ENCODE measurements at regions not wholly inside any gene's neighbourhood (a gene's known extent, or its start where the extent isn't known, plus 50 kb on each side); places are given as distances from the start of the nearest gene placed in this dataset.

- Mint-ChIP-seq H3K9me3 (no peaks in the 10 kb centered on the region), H3K36me3 (ENCODE audit: low read depth) (no peaks in the 10 kb centered on the region), H3K27ac (no peak overlapping the region), H3K4me1 (ENCODE audit: low read depth) (no peaks in the 10 kb centered on the region), H3K27me3 (no peaks in the 10 kb centered on the region), H3K4me3 (no peak overlapping the region)
- no peak overlapping the region for H3K27ac ChIP-seq (ENCODE audit: low read depth in 1 of 2, low read length in 2 of 2)
- ChIA-PET POLR2A (no interaction called here), CTCF (no interaction called here)
- no peak for DNase-seq
- H3K4me1 ChIP-seq (ENCODE audit: insufficient read depth, low read length) = no peaks in the 10 kb centered on the region
- H3K27me3 ChIP-seq (ENCODE audit: control insufficient read depth in 1 of 2, insufficient read depth in 2 of 2, low read length in 2 of 2) = no peaks in the 10 kb centered on the region
- no peak for ATAC-seq (ENCODE audit: poor library complexity)
- H3K9me3 ChIP-seq (ENCODE audit: control insufficient read depth in 1 of 2, insufficient read depth in 1 of 2, low read length in 2 of 2) = no peaks in the 10 kb centered on the region
- intact Hi-C loops (cut with DNase I, micrococcal nuclease) = no loop called here
- no peaks in the 10 kb centered on the region for H3K36me3 ChIP-seq (ENCODE audit: insufficient read depth, low read length)
- H3K4me3 ChIP-seq (ENCODE audit: low read length) = no peak overlapping the region
- TF ChIP-seq CTCF (IDR thresholded peaks at IDR 0.05) = no peak
These were observed 797.6 kb upstream of the POT1 start for GRCh38 chr7:125727215-125727614.

- no peaks in the 10 kb centered on the region for H3K36me3 ChIP-seq (ENCODE audit: insufficient read depth, low read length)
- H3K27me3 ChIP-seq (ENCODE audit: control insufficient read depth in 1 of 2, insufficient read depth in 2 of 2, low read length in 2 of 2) = no peaks in the 10 kb centered on the region
- H3K27me3 Mint-ChIP-seq = no peaks in the 10 kb centered on the region
- no peaks in the 10 kb centered on the region for H3K9me3 ChIP-seq (ENCODE audit: control insufficient read depth in 1 of 2, insufficient read depth in 1 of 2, low read length in 2 of 2)
- no peak for ATAC-seq (ENCODE audit: poor library complexity)
- no peaks in the 10 kb centered on the region for H3K36me3 Mint-ChIP-seq (ENCODE audit: low read depth)
- H3K4me3 Mint-ChIP-seq = no peak overlapping the region
- no peak for DNase-seq
- no peak overlapping the region for H3K27ac ChIP-seq (ENCODE audit: low read depth in 1 of 2, low read length in 2 of 2)
- ChIA-PET CTCF (no interaction called here), POLR2A (no interaction called here)
- no peaks in the 10 kb centered on the region for H3K4me1 ChIP-seq (ENCODE audit: insufficient read depth, low read length)
- no peak overlapping the region for H3K4me3 ChIP-seq (ENCODE audit: low read length)
- no peak for TF ChIP-seq CTCF (IDR thresholded peaks at IDR 0.05)
- intact Hi-C loops (cut with DNase I, micrococcal nuclease) = no loop called here
- no peak overlapping the region for H3K27ac Mint-ChIP-seq
- no peaks in the 10 kb centered on the region for H3K4me1 Mint-ChIP-seq (ENCODE audit: low read depth)
- H3K9me3 Mint-ChIP-seq = peaks cover 2% of the 10 kb centered on the region
These were observed 766.0 kb upstream of the POT1 start for GRCh38 chr7:125695626-125696025.

GRCh38 chr7:125683156-125683555 is 753.5 kb upstream of the POT1 start:
- Histone ChIP-seq H3K9me3 (ENCODE audit: control insufficient read depth in 1 of 2, insufficient read depth in 1 of 2, low read length in 2 of 2) (no peaks in the 10 kb centered on the region), H3K27me3 (ENCODE audit: control insufficient read depth in 1 of 2, insufficient read depth in 2 of 2, low read length in 2 of 2) (no peaks in the 10 kb centered on the region), H3K27ac (ENCODE audit: low read depth in 1 of 2, low read length in 2 of 2) (no peak overlapping the region), H3K4me1 (ENCODE audit: insufficient read depth, low read length) (no peaks in the 10 kb centered on the region), H3K36me3 (ENCODE audit: insufficient read depth, low read length) (no peaks in the 10 kb centered on the region), H3K4me3 (ENCODE audit: low read length) (no peak overlapping the region)
- intact Hi-C loops (cut with DNase I, micrococcal nuclease) = no loop called here
- peaks cover 4% of the 10 kb centered on the region for H3K9me3 Mint-ChIP-seq
- no peak for TF ChIP-seq CTCF (IDR thresholded peaks at IDR 0.05)
- no peaks in the 10 kb centered on the region for H3K36me3 Mint-ChIP-seq (ENCODE audit: low read depth)
- no peak for DNase-seq
- no peak for ATAC-seq (ENCODE audit: poor library complexity)
- no peaks in the 10 kb centered on the region for H3K27me3 Mint-ChIP-seq
- POLR2A ChIA-PET = no interaction called here
- H3K4me1 Mint-ChIP-seq (ENCODE audit: low read depth) = no peaks in the 10 kb centered on the region
- no peak overlapping the region for H3K27ac Mint-ChIP-seq
- CTCF ChIA-PET = no interaction called here
- H3K4me3 Mint-ChIP-seq = no peak overlapping the region

Measured in CD4-positive, alpha-beta T cell (primary cell).